K562 (cell line): ENCODE measurements at regions not wholly inside any gene's neighbourhood (a gene's known extent, or its start where the extent isn't known, plus 50 kb on each side); places are given as distances from the start of the nearest gene placed in this dataset.

Source experiments
- ATAC-seq: fragments of 200-7000 bp; cut with Tn5 transposase; 3 replicates; pipeline ENCODE4 v1.9.1; 2020; ENCODE audit warnings: moderate library complexity
- BruUV-seq: library from RNA; stranded (reverse); fragments of 400-500 nt; replicated peaks from 2 replicates; lab custom pipeline; 2021; lab: Mats Ljungman, UMichigan
- CTCF ChIA-PET: fragments of 300-600 bp; formaldehyde crosslinking; extraction: SDS; loops from one replicate; lab custom pipeline; 2021; ENCODE audit warnings: low intra/inter-chr PET ratio; lab: Yijun Ruan, JAX
- POLR2A ChIA-PET: fragments of 300-600, 350-650 bp; sonication (Branson Sonifier 250); formaldehyde crosslinking; extraction: SDS; loops from one replicate; lab custom pipeline; 2021; ENCODE audit warnings: antibody characterized with exemption, inconsistent platforms; lab: Yijun Ruan, JAX
- DNase-seq, 4 experiments: peaks; one replicate each; pipeline versions ENCODE4 v3.0.0 to v3.0.0-alpha.2; 2011 to 2018; ENCODE audit warnings: low spot score in 3 of 4, mixed read lengths in 3 of 4; ENCODE audit errors: extremely low read depth in 1 of 4
- FAIRE-seq: peaks from 2 replicates; lab custom pipeline; 2011; peaks lifted over from hg19 to GRCh38; lab: Jason Lieb, UNC
- H2AFZ ChIP-seq: 2 replicates; pipeline ENCODE4 v1.6.0; 2011; ENCODE audit warnings: low read depth, low read length, control low read depth, inconsistent platforms
- H3K27ac ChIP-seq: fragments of 200-600 bp; 3 replicates; pipeline ENCODE4 v1.8.0; 2011; ENCODE audit warnings: low read depth, mild to moderate bottlenecking, control low read depth, inconsistent platforms, low read length, moderate library complexity, mixed read lengths; ENCODE audit errors: extremely low read depth
- H3K27me3 ChIP-seq, 2 experiments: fragments of 300-600 bp in 1 of 2; 2 replicates in 1 of 2; 3 replicates in 1 of 2; pipeline versions ENCODE4 v1.6.0 to v1.8.0; 2011; ENCODE audit warnings: inconsistent platforms in 2 of 2, low read length in 2 of 2, mild to moderate bottlenecking in 1 of 2, mixed read lengths in 1 of 2, moderate library complexity in 1 of 2; ENCODE audit not compliant: control insufficient read depth in 2 of 2, insufficient read depth in 2 of 2
- H3K36me3 ChIP-seq: fragments of 300-600 bp; 3 replicates; pipeline ENCODE4 v1.8.0; 2011; ENCODE audit warnings: mild to moderate bottlenecking, low read length, inconsistent platforms; ENCODE audit not compliant: control insufficient read depth, insufficient read depth
- H3K4me1 ChIP-seq, 2 experiments: fragments of 200-600 bp in 1 of 2; replicated peaks in 1 of 2; 2 replicates in 1 of 2; 3 replicates in 1 of 2; pipeline versions ENCODE4 v1.5.1 to v1.8.0; 2011; ENCODE audit warnings: inconsistent platforms in 2 of 2, low read length in 2 of 2, mild to moderate bottlenecking in 1 of 2, mixed read lengths in 1 of 2, moderate library complexity in 1 of 2; ENCODE audit not compliant: control insufficient read depth in 2 of 2, insufficient read depth in 2 of 2
- H3K4me2 ChIP-seq: 2 replicates; pipeline ENCODE4 v1.6.1; 2011; ENCODE audit warnings: low read length, control low read depth, inconsistent platforms, mixed read lengths; ENCODE audit not compliant: insufficient read depth
- H3K4me3 ChIP-seq: fragments of 200-600 bp; sonication (generic), shearing (Covaris generic); 2 replicates; pipeline ENCODE4 v1.5.1; 2016; ENCODE audit warnings: control low read depth, inconsistent platforms
- H3K79me2 ChIP-seq: fragments of 200-600 bp; 3 replicates; pipeline ENCODE4 v1.8.0; 2011; ENCODE audit warnings: low read length, inconsistent platforms; ENCODE audit not compliant: control insufficient read depth, insufficient read depth
- H3K9ac ChIP-seq, 2 experiments: 2 replicates each; pipeline versions ENCODE4 v1.6.0 to v1.6.1; 2011; ENCODE audit warnings: low read depth in 2 of 2, low read length in 2 of 2, control low read depth in 1 of 2, inconsistent platforms in 1 of 2, mild to moderate bottlenecking in 1 of 2, mixed read lengths in 1 of 2; ENCODE audit not compliant: insufficient read depth in 1 of 2
- H3K9me1 ChIP-seq: one replicate; pipeline ENCODE4 v1.6.0; 2011; ENCODE audit warnings: inconsistent platforms, mild to moderate bottlenecking, low read length, moderate library complexity; ENCODE audit not compliant: control insufficient read depth, insufficient read depth
- H3K9me3 ChIP-seq: replicated peaks from 2 replicates; pipeline ENCODE4 v1.5.1; 2011; ENCODE audit warnings: low read depth, low read length, inconsistent platforms; ENCODE audit not compliant: control insufficient read depth, insufficient read depth
- H4K20me1 ChIP-seq: replicated peaks from 2 replicates; pipeline ENCODE4 v1.6.1; 2011; ENCODE audit warnings: low read length, inconsistent platforms, mixed read lengths; ENCODE audit not compliant: control insufficient read depth, insufficient read depth
- C11orf30 ChIP-seq: fragments of 450-650 bp; IDR thresholded peaks from 2 replicates; pipeline ENCODE4 v1.6.1; 2016; ENCODE audit warnings: low read depth, mild to moderate bottlenecking
- CCAR2 ChIP-seq: fragments of 200-400 bp; formaldehyde crosslinking; IDR thresholded peaks from 2 replicates; pipeline ENCODE4 v1.6.1; 2017; ENCODE audit warnings: mild to moderate bottlenecking, low read depth, low read length
- E4F1 ChIP-seq: fragments of 250-450 bp; sonication (Bioruptor Pico); IDR thresholded peaks from 2 replicates; pipeline ENCODE4 v1.5.0; 2021; ENCODE audit warnings: mild to moderate bottlenecking, borderline replicate concordance
- GATAD2A ChIP-seq: fragments of 450-650 bp; IDR thresholded peaks from 2 replicates; pipeline ENCODE4 v1.6.1; 2017
- HDAC1 ChIP-seq, 2 experiments: fragments of 450-650 bp; IDR thresholded peaks; 2 replicates each; pipeline ENCODE4 v1.6.1; 2016 to 2017; ENCODE audit warnings: inconsistent platforms in 1 of 2, mild to moderate bottlenecking in 1 of 2, moderate library complexity in 1 of 2
- HDGF ChIP-seq: fragments of 450-650 bp; IDR thresholded peaks from 2 replicates; pipeline ENCODE4 v1.6.1; 2016
- PCBP2 ChIP-seq: fragments of 200-400 bp; formaldehyde crosslinking; IDR thresholded peaks from 2 replicates; pipeline ENCODE4 v1.6.1; 2018; ENCODE audit warnings: low read length, low read depth, mild to moderate bottlenecking, moderate library complexity; ENCODE audit not compliant: poor library complexity, severe bottlenecking
- REST ChIP-seq, 2 experiments: fragments of 450-650 bp; formaldehyde crosslinking in 1 of 2; IDR thresholded peaks; 2 replicates each; pipeline versions ENCODE4 v1.4.0 to v1.6.1; 2014 to 2020; ENCODE audit warnings: mild to moderate bottlenecking in 2 of 2, borderline replicate concordance in 1 of 2, low read depth in 1 of 2
- ZBTB17 ChIP-seq: fragments of 450-650 bp; formaldehyde crosslinking; IDR thresholded peaks from 2 replicates; pipeline ENCODE4 v1.4.0; 2020; ENCODE audit warnings: mild to moderate bottlenecking
- ZKSCAN8 ChIP-seq: fragments of 200-800 bp; sonication (Bioruptor generic); IDR thresholded peaks from 2 replicates; pipeline ENCODE4 v1.6.1; 2016; ENCODE audit warnings: missing genetic modification characterization, missing compliant biosample characterization
- ZNF316 ChIP-seq: fragments of 450-650 bp; IDR thresholded peaks from 2 replicates; pipeline ENCODE4 v1.6.1; 2016
- ZNF639 ChIP-seq, 2 experiments: fragments of 200-800 bp in 1 of 2; sonication (Bioruptor generic) in 1 of 2; sonication (generic) in 1 of 2; formaldehyde crosslinking in 1 of 2; IDR thresholded peaks in 1 of 2; conservative IDR thresholded peaks in 1 of 2; 2 replicates each; pipeline versions ENCODE4 v1.5.0 to v1.6.1; 2016 to 2020; ENCODE audit warnings: missing compliant biosample characterization in 1 of 2, missing genetic modification characterization in 1 of 2, missing genetic modification reagents in 1 of 2
- WGBS: fragments of 100-300 bp; shearing (Covaris generic); methylation state at CpG from one replicate; pipeline ENCODE4 v1.1.6; 2016; ENCODE audit warnings: low coverage, mixed read lengths; ENCODE audit not compliant: insufficient coverage; ENCODE audit errors: missing lambda C conversion rate; 5-methylcytosine and 5-hydroxymethylcytosine counted together
- in situ Hi-C: fragments of 300-500 bp; cut with MboI; formaldehyde crosslinking; loops from 4 replicates; pipeline ENCODE4 v1.15.0; 2018; ENCODE audit warnings: inconsistent platforms, mixed read lengths
- intact Hi-C: fragments of 100-400 bp; cut with micrococcal nuclease; formaldehyde crosslinking; loops from 2 replicates; pipeline ENCODE4 v1.14.2; 2022

- Histone ChIP-seq H3K4me1 (no peaks in the 10 kb centered on the region), H3K79me2 (no peaks in the 10 kb centered on the region), H2AFZ (no peak overlapping the region), H3K9ac (no peak overlapping the region), H3K9me1 (no peaks in the 10 kb centered on the region), H3K36me3 (no peaks in the 10 kb centered on the region), H3K4me3 (no peak overlapping the region), H3K9me3 (no peaks in the 10 kb centered on the region), H3K27ac (no peak overlapping the region), H3K4me2 (no peak overlapping the region), H4K20me1 (no peaks in the 10 kb centered on the region), H3K27me3 (peaks cover 4 to 8% of the 10 kb centered on the region in 2 experiments; a peak in 2 of 5 replicates)
- ChIA-PET CTCF (no interaction called here), POLR2A (no interaction called here)
- intact Hi-C loops (no loop called here), in situ Hi-C loops (no loop called here)
- no peak for FAIRE-seq
- 0% methylated on average over 2 of the region's 2 CpGs for WGBS
- no peak for DNase-seq
- ATAC-seq, result no peak
- BruUV-seq, result no TSS peak
- no peak for TF ChIP-seq ZNF639 (CRISPR knock-in tag; conservative IDR thresholded peaks at IDR 0.05 in 1 of 2, IDR thresholded peaks at IDR 0.05 in 1 of 2)
- no peak for TF ChIP-seq PCBP2
- no peak for TF ChIP-seq GATAD2A
- TF ChIP-seq ZKSCAN8 (CRISPR knock-in tag), result no peak
- peak; percentile 78 for TF ChIP-seq ZNF316
- no peak for TF ChIP-seq REST (IDR thresholded peaks at IDR 0.05; ENCODE audit: borderline replicate concordance)
- no peak for TF ChIP-seq REST (CRISPR knock-in tag; IDR thresholded peaks at IDR 0.05; ENCODE audit: low read depth)
- no peak for TF ChIP-seq CCAR2
- TF ChIP-seq C11orf30, result peak; percentile 47; the same call in 1 of the 2 replicates
- no peak for TF ChIP-seq ZBTB17 (CRISPR knock-in tag)
- TF ChIP-seq E4F1 (CRISPR knock-in tag), result no peak
- TF ChIP-seq HDGF, result no peak
- TF ChIP-seq HDAC1 (IDR thresholded peaks at IDR 0.05), result no peak
Observed at GRCh38 chr19:31423896-31424295, 74.7 kb upstream of the TSHZ3 start.
